ENCODE measurements at regions not wholly inside any gene's neighbourhood (a gene's known extent, or its start where the extent isn't known, plus 50 kb on each side); places are given as distances from the start of the nearest gene placed in this dataset.
A peak's percentile ranks its signal among the peaks of the same experiment; 100 is the strongest.
"Not testable (repeated sequence)": the region's sequence is repeated elsewhere in the genome, so short reads cannot be mapped to it uniquely, and the experiment has no call there.

DNA sequence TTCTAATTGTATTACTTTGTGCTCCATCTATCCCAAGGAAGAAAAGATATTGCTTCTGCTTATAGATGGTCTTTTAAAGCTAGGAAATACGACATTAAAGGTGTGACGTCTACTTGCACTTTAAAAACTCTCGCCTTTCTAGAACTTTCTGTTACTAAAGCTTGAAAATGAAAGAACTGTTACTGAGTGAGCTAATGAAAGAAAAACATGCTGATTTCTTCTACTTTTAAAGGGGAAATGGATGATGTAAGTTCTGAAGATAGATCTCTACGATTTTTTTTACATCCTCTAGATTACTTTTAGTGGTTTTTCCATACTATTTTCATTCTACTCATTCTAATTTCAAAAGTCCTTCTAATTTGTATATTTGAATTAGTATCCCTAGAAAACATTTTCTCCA, 387.5 kb downstream of the USP25 start:
- peak overlapping the region; percentile 3; the same call in 1 of the 2 replicates for H3K4me3 ChIP-seq
- no peak for DNase-seq
- H3K36me3 ChIP-seq, result peaks cover 19% of the 10 kb centered on the region
- H3K9me3 ChIP-seq, result peaks cover 20% of the 10 kb centered on the region
- no peaks in the 10 kb centered on the region for H3K27me3 ChIP-seq

DNA sequence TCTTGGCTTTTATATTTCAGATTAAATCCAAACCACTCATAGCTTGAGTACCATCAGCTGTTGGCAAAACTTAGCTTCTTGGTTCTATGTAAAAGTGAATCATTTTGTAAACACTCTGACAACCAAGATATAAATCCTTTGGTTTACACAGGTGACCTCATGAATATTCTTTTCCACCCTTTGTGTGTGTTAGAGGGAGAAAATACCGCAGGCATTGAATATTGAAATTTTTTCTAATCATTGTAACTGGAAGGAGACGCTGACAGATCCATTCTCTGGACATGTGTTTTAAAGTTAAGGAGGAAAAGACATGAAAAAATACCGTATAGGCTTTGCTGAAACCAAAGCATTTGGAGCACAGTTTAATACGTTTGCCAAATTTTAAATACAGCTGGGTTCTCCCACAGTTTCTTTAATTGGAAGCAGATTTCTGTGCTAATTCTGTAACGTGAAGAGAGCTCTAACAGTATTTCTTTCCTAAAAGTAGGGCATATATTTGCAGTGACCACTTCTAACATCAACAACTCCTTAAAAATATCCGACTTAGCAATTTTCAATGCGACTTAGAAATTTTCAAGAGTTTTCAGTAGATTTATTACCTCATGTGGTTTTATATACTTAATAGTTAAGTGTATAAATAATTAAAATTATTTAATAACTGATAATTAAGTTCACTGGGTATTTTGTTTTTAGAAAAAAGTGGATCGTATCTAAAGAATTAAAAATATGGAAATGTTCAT, 388.2 kb downstream of the USP25 start:
- Histone ChIP-seq H3K9me3 (peaks cover 21% of the 10 kb centered on the region), H3K4me3 (no peak overlapping the region), H3K36me3 (peaks cover 23% of the 10 kb centered on the region), H3K27me3 (no peaks in the 10 kb centered on the region)
- no peak for DNase-seq

DNA sequence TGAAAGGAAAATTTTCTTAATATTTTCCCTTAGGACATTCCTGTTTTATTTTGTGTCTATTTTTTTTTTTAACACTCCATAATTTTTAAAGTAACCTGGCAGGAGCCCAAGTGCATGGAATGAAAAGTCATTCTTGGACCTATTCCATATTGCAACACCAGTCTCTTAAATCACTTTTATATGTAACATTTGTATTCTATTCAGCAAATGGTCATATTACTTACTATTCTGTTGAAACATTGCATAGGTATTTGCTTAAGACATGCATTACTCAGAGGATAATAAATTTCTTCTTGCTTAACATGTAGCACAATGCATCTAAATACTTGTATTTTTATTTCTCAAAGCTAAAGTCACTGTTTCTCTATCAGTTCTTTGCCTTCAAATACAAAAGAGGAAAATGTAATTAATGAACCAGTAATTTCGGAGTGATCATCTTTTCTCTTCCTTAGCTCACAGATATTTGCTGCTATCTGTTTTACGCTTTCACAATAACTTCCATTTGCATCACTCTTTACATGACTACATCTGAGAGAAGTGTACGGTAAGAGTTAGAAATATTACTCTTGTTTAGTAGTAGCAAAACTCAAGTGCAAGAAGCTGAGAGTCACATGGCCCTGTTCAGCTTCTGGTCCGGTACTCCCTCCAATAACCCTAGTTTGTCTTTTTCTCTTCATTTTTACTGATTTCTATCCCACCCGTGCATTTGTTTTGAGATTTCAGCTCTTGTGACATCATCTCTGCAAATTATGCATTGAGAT, 394.8 kb downstream of the USP25 start:
- no peaks in the 10 kb centered on the region for H3K27me3 ChIP-seq
- peak overlapping the region; percentile 33 for H3K4me3 ChIP-seq
- peaks cover 26% of the 10 kb centered on the region for H3K36me3 ChIP-seq
- DNase-seq, result peak; percentile 16
- peaks cover 6% of the 10 kb centered on the region; the same call in 1 of the 2 replicates for H3K9me3 ChIP-seq

DNA sequence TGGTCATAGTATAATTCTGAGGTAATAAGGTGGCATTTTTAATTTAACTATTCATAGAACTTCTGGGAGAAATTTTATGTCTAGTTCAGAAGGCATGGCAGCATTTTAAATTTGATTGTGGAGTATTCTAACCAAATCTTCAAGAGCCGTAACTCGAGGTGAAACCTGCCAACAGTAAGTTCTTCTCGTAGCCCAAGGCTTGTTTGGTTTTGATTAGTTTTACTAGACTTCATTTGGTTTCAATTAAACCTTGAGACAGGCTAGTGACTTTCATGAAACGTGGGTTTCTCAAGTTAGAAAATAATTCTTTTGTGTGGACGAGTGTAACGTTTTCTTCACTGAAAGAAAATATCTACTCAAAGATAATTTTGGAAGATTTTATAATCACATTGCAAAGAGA, 395.5 kb downstream of the USP25 start:
- Histone ChIP-seq H3K27me3 (no peaks in the 10 kb centered on the region), H3K36me3 (peaks cover 32% of the 10 kb centered on the region), H3K9me3 (peaks cover 13% of the 10 kb centered on the region), H3K4me3 (peak overlapping the region; percentile 33)
- DNase-seq, result no peak

DNA sequence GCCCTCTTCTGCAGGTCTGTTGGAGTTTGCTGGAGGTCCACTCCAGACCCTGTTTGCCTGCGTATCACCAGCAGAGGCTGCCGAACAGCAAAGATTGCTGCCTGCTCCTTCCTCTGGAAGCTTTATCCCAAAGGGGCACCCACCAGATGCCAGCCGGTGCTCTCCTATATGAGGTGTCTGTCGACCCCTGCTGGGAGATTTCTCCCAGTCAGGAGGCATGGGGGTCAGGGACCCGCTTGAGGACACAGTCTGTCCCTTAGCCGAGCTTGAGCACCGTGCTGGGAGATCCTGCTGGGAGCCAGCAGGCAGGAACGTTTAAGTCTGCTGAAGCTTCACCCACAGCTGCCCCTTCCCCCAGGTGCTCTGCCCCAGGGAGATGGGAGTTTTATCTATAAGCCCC, 402.7 kb downstream of the USP25 start:
- H3K36me3 ChIP-seq, result peaks cover 42% of the 10 kb centered on the region
- H3K27me3 ChIP-seq, H3K4me3 ChIP-seq, DNase-seq: not testable (repeated sequence)
- H3K9me3 ChIP-seq, result peaks cover 21% of the 10 kb centered on the region

DNA sequence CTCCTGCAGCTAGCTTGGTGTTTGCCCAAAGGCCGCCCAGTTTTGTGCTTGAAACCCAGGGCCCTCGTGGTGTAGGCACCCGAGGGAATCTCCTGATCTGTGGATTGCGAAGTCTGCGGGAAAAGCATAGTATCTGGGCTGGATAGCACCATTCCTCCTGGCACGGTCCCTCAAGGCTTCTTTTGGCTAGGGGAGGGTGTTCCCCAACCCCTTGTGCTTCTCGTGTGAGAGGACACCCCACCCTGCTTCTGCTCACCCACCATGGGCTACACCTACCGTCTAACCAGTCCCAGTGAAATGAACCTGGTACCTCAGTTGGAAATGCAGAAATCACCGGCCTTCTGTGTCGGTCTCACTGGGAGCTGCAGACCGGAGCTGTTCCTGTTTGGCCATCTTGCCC, 403.5 kb downstream of the USP25 start:
- Histone ChIP-seq H3K9me3 (peaks cover 21% of the 10 kb centered on the region), H3K4me3 (no peak overlapping the region), H3K27me3 (no peaks in the 10 kb centered on the region), H3K36me3 (peaks cover 34% of the 10 kb centered on the region)
- no peak for DNase-seq

DNA sequence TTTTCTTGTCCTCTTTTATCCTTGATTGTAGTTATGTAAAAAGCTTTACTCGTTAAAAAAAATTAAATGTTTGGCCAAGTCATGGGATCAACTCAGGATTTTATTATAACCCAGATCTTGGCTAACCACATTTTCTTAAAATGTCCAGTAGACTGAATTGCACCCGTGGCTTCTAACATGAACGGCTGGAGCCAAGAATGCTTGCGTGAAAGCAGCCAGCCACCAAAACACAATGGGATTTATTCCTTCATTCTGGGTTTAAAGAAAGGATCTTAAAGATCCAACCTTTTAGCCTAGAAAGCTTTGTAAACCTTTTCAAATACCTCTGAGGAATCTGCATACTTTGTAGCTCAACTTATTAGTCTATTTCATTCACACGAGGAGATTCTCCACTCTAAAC, 404.4 kb downstream of the USP25 start:
- DNase-seq, result no peak

DNA sequence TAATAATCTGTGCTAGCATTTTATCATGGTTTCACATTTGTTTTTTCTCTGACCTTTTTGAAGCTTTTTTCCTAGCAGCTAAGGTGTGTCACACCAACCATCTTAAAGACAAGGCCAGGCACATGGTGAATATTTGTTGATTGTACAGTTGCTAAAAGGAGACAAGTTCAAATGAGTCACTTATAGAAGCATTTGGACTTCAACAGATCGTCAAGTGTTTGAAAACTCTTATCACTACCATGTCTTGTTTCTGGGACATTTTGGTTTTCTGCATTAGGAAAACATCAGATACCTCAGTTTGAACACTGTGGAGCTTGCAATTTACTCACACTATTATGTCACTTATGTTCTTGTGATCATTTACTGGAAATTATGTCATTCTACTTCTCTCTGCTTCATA, 407.3 kb downstream of the USP25 start:
- Histone ChIP-seq H3K9me3 (no peaks in the 10 kb centered on the region; the same call in 1 of the 2 replicates), H3K27me3 (no peaks in the 10 kb centered on the region), H3K4me3 (no peak overlapping the region), H3K36me3 (peaks cover 14% of the 10 kb centered on the region)
- DNase-seq, result no peak

More for the DNA sequence above, 404.4 kb downstream of the USP25 start:
- Histone ChIP-seq H3K27me3 (no peaks in the 10 kb centered on the region), H3K4me3 (no peak overlapping the region), H3K36me3 (peaks cover 29% of the 10 kb centered on the region), H3K9me3 (peaks cover 21% of the 10 kb centered on the region)

DNA sequence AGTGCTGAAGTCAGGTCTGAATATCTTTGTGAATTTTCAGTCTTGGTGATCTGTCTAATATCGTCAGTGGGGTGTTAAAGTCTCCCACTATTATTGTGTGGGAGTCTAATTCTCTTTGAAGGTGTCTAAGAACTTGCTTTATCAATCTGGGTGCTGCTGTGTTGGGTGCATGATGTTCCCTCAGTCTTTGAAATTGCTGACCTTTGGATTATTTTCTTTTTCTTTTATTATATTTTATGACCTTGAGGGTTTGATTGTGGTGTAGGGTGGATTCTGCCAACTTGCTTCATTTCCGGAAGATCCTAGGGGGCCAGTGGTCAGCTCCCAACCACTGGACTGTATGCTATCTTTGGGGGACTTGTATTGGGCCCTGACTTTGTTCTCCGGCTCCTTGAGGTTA, 415.3 kb downstream of the USP25 start:
- no peak overlapping the region for H3K4me3 ChIP-seq
- no peak for DNase-seq
- H3K9me3 ChIP-seq, result 0 out of 2 replicates have a peak, but pooled peaks cover 2% of the 10 kb centered on the region
- H3K27me3 ChIP-seq, result no peaks in the 10 kb centered on the region
- peaks cover 4% of the 10 kb centered on the region; the same call in 1 of the 2 replicates for H3K36me3 ChIP-seq

DNA sequence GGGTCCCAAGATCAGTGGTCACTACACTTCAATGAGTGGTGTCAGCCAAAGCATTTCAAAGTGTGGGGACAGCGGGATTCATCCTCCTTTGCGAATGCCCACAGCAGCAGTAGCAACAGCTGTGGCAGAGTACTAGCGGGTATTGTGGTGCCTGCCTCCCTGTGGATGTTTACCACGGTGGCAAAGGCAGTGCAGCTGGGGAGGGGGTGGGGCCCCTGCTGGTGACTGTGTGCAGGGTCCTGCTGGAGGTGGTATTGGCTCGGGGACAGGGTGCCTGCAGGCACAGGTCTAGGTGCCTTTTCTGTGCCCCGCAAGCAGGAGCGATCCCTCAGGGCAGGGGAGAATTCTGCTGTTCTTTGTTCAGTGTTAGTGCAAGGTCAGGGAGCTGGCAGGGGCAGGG, 415.7 kb downstream of the USP25 start:
- H3K27me3 ChIP-seq, result no peaks in the 10 kb centered on the region
- 0 out of 2 replicates have a peak, but pooled peaks cover 2% of the 10 kb centered on the region for H3K9me3 ChIP-seq
- H3K4me3 ChIP-seq, result no peak overlapping the region
- DNase-seq, result no peak
- peaks cover 4% of the 10 kb centered on the region; the same call in 1 of the 2 replicates for H3K36me3 ChIP-seq

DNA sequence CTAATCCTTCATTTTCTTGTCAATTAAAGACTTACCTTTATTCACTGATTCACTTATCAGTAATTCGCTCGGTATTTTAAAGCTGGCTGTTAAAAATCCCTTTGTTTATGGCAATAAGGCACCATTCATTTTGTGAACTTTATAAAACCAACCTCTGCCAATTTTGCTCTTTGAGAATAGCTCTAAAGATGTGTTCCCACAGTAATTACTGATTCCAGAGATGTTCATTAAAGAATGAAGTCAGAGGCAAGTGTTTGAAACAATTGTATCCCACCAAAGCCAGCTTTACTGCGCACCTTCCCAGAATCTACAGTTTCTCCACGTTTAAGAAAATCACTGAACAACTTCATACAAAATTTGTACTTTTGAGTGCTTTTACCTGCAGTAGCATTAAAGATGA, 424.5 kb downstream of the USP25 start:
- no peak for DNase-seq
- Histone ChIP-seq H3K27me3 (no peaks in the 10 kb centered on the region), H3K36me3 (peaks cover 8% of the 10 kb centered on the region), H3K4me3 (no peak overlapping the region), H3K9me3 (0 out of 2 replicates have a peak, but pooled peaks cover 1% of the 10 kb centered on the region)

DNA sequence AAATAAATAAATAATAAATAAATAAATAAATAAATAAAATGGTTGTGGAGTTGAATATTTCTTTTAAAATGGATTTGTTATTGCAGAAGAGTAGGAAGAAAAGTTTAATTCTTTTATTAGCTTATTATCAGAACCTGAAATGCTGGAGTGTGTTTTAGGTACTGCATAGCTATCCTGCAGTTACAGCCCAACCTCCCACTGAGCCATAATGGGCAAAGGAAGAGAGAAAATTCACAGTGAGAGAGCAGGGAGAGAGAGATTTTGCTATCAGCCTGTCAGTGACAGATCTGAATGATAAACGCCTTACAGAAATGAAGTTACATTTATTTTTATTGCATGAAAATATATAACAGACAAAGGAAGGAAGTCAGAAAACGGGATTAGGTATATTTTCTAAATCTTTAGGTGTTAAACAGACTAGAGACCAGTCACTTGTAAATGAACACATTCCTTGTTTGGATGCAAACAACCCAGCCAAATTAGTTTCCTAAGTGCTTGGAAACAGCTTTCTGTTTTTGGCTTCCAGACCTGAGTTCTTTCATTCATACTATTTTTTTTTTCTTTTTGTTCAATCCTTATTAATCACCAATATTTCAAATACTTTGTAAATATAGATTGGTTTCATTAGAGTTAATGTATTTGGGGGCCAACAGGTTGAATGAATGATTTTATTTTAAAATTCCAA, 425.3 kb downstream of the USP25 start:
- Histone ChIP-seq H3K27me3 (no peaks in the 10 kb centered on the region), H3K36me3 (peaks cover 8% of the 10 kb centered on the region), H3K4me3 (no peak overlapping the region), H3K9me3 (0 out of 2 replicates have a peak, but pooled peaks cover 1% of the 10 kb centered on the region)
- no peak for DNase-seq

DNA sequence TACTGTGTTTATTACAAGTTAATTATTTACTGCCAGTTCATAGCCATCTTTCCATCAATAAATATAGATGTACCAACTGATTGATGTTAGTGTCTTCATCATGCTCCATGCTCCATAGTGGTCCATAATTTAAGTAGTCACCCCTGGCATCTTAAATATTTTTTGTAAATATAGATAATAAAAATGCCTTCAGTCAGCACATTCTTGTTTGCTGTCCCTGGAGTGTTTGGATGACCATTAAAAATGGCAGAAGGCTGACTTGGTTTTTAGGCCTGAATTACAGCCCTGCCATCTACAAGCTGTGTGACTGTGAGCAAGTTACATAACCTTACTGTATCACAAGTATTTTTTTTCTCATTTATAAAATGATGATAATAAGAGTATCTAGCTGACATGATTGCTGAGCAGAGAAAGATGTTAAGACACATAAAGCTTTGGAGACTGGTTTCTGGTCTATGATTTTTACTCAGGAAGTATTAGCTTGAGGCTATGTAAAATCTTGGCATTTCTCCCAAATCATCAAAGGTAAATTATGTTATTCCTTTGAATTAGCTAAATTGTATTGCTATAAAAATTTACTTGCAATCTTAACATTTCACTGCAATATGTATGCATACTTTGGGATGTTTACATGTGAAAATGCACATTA, 427.2 kb downstream of the USP25 start:
- no peak for DNase-seq
- no peaks in the 10 kb centered on the region for H3K27me3 ChIP-seq
- peaks cover 8% of the 10 kb centered on the region for H3K36me3 ChIP-seq
- H3K4me3 ChIP-seq, result no peak overlapping the region
- 0 out of 2 replicates have a peak, but pooled peaks cover 1% of the 10 kb centered on the region for H3K9me3 ChIP-seq

DNA sequence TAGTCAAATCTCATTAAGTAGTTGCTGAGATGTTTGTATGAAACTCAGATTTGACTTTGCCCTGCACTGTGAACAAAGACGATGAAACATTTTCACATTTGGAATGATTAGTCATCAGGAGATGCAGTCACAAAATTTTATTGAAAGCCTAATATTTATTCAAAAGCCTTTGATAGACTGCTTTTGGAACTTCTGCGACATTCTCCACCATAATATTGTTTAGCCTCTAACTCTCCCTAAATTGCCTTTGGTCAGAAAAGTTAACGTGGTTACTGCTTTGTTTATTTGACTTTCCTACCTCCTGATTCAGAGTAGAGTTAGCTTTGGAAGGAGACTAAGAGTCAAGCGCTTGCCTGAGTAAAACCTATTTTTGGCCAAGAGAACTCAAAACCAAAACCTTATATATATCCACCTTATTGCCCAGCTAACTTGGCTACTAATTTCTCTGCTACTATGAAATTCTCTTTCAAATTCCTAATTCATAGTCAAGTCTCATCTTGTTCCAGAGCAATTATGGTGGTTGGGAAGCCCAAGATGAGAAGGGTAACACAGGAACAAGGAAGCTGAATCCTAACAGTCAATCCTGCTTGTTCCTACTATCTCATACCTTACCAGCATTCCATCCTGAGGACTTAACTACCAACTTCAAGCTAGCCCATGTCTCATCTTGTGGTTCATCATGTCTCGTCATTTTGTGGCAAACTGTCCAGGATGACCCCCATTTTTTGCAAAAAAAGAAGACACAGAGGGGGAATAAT, 429.6 kb downstream of the USP25 start:
- H3K4me3 ChIP-seq, result peak overlapping the region; percentile 8
- H3K36me3 ChIP-seq, result peaks cover 5% of the 10 kb centered on the region; the same call in 1 of the 2 replicates
- no peak for DNase-seq
- no peaks in the 10 kb centered on the region for H3K27me3 ChIP-seq
- H3K9me3 ChIP-seq, result no peaks in the 10 kb centered on the region

DNA sequence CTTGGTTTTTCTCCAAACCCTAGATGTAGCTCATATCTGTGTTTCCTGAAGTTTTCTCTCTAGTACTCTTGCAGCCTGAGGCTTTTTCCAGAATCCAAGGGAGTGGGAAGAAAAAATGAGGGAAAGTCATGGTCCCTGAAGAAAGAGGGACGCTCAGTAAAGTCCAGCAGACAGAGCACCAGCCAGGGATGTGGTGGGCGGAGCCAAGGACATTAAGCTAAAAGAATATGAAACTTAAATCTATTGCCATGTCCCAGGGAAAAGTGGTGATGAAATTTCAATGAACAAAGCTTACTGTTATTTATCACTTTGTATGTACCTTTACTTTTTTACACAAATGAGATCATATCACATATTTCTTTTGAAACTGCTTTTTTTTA, 430.2 kb downstream of the USP25 start:
- Histone ChIP-seq H3K4me3 (no peak overlapping the region), H3K36me3 (peaks cover 5% of the 10 kb centered on the region; the same call in 1 of the 2 replicates), H3K9me3 (no peaks in the 10 kb centered on the region), H3K27me3 (no peaks in the 10 kb centered on the region)
- no peak for DNase-seq

DNA sequence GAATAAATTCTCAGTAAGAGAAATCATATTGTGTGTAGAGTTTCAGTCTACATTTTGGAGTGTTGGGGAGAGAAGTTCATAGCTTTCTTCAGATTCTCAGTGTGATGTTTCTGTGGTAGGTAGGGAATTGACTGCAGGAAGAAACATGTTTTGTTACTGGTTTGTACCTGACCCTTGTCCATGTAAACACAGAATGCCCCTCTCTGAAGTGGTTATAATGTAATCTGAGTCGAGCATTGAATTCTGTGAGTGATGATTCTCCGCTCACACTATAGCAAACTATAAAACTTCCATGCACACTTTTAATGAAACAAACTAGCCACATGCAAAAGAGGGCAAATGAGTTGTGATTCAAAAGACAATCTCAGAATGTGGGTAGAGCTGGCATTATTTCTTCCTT, 433.2 kb downstream of the USP25 start:
- H3K36me3 ChIP-seq, result no peaks in the 10 kb centered on the region; the same call in 1 of the 2 replicates
- H3K4me3 ChIP-seq, result no peak overlapping the region
- no peak for DNase-seq
- no peaks in the 10 kb centered on the region for H3K9me3 ChIP-seq
- H3K27me3 ChIP-seq, result no peaks in the 10 kb centered on the region

Measured in MG63 (cell line).